Astrocyte (in vitro differentiated cells and primary cell): ENCODE measurements at regions not wholly inside any gene's neighbourhood (a gene's known extent, or its start where the extent isn't known, plus 50 kb on each side); places are given as distances from the start of the nearest gene placed in this dataset.

Experiments
- CTCF ChIP-seq: IDR thresholded peaks from 2 replicates; pipeline ENCODE4 v1.5.1; 2011; ENCODE audit warnings: low read depth, mild to moderate bottlenecking, inconsistent platforms, low read length, moderate library complexity; ENCODE audit not compliant: insufficient read depth
- EZH2 ChIP-seq: IDR thresholded peaks from 2 replicates; pipeline ENCODE4 v1.6.1; 2012; ENCODE audit warnings: mild to moderate bottlenecking, low read length, inconsistent platforms; ENCODE audit not compliant: insufficient read depth

GRCh38 chr10:50937230-50937907, 51.9 kb upstream of the A1CF start:
- TF ChIP-seq CTCF (peak; percentile 46), EZH2 (no peak)
